Colonic mucosa (tissue), 4 donors: ENCODE measurements at regions not wholly inside any gene's neighbourhood (a gene's known extent, or its start where the extent isn't known, plus 50 kb on each side); places are given as distances from the start of the nearest gene placed in this dataset.
A peak's percentile ranks its signal among the peaks of the same experiment; 100 is the strongest.

Experiments
- DNase-seq: peaks from one replicate; pipeline ENCODE4 v3.0.0-alpha.2; 2020
- H3K27ac ChIP-seq: fragments of 200-600 bp; one replicate; pipeline ENCODE4 v1.8.0; 2021
- H3K27me3 ChIP-seq: fragments of 200-600 bp; one replicate; pipeline ENCODE4 v1.8.0; 2021
- H3K36me3 ChIP-seq: fragments of 200-600 bp; one replicate; pipeline ENCODE4 v1.8.0; 2021
- H3K4me1 ChIP-seq: fragments of 200-600 bp; one replicate; pipeline ENCODE4 v1.8.0; 2021; ENCODE audit warnings: mild to moderate bottlenecking
- H3K4me3 ChIP-seq: fragments of 200-600 bp; one replicate; pipeline ENCODE4 v1.8.0; 2021
- H3K9ac ChIP-seq, 2 donors: one replicate each; pipeline ENCODE4 v1.7.0; 2013; ENCODE audit warnings: control low read depth in 2 of 2, low read depth in 2 of 2, low read length in 2 of 2
- H3K9me3 ChIP-seq: fragments of 200-600 bp; one replicate; pipeline ENCODE4 v1.8.0; 2021
- CTCF ChIP-seq: fragments of 200-600 bp; IDR thresholded peaks from one replicate; pipeline ENCODE4 v1.8.0; 2022; ENCODE audit warnings: antibody characterized with exemption, mild to moderate bottlenecking
- intact Hi-C: fragments of 100-400 bp; cut with DNase I; formaldehyde crosslinking; loops from one replicate; pipeline ENCODE4 v1.14.1; 2022
- donor health status: healthy.
- donor health status: DM: no; HTN: no; CAD: no.
- donor health status: DM: no; HTN: no; CAD: no.

GRCh38 chr3:72533591-72534473 lies 314.4 kb downstream of the SHQ1 start:
- no peak overlapping the region for H3K27ac ChIP-seq
- intact Hi-C loops = no loop called here
- H3K9ac ChIP-seq = no peak overlapping the region
- no peaks in the 10 kb centered on the region for H3K27me3 ChIP-seq
- no peaks in the 10 kb centered on the region for H3K4me1 ChIP-seq
- H3K36me3 ChIP-seq = no peaks in the 10 kb centered on the region
- TF ChIP-seq CTCF = no peak
- no peaks in the 10 kb centered on the region for H3K9me3 ChIP-seq
- no peak for DNase-seq
- no peak overlapping the region for H3K4me3 ChIP-seq

- no peak for TF ChIP-seq CTCF
Observed at GRCh38 chr3:72530426-72530825, 317.8 kb downstream of the SHQ1 start.

GRCh38 chr3:72529081-72529480 lies 319.2 kb downstream of the SHQ1 start:
- H3K4me3 ChIP-seq = no peak overlapping the region
- H3K4me1 ChIP-seq = no peaks in the 10 kb centered on the region
- H3K27ac ChIP-seq = no peak overlapping the region
- no peak for DNase-seq
- no peaks in the 10 kb centered on the region for H3K27me3 ChIP-seq
- TF ChIP-seq CTCF = no peak
- no peaks in the 10 kb centered on the region for H3K9me3 ChIP-seq
- intact Hi-C loops = no loop called here
- no peak overlapping the region for H3K9ac ChIP-seq
- H3K36me3 ChIP-seq = no peaks in the 10 kb centered on the region

More at GRCh38 chr3:72530426-72530825, 317.8 kb downstream of the SHQ1 start:
- no peak for DNase-seq
- Histone ChIP-seq H3K36me3 (no peaks in the 10 kb centered on the region), H3K4me1 (no peaks in the 10 kb centered on the region), H3K4me3 (no peak overlapping the region), H3K27me3 (no peaks in the 10 kb centered on the region), H3K9me3 (no peaks in the 10 kb centered on the region), H3K9ac (no peak overlapping the region), H3K27ac (no peak overlapping the region)
- intact Hi-C loops = no loop called here

GRCh38 chr3:72523429-72524151 lies 324.7 kb downstream of the SHQ1 start:
- Histone ChIP-seq H3K36me3 (no peaks in the 10 kb centered on the region), H3K4me3 (no peak overlapping the region), H3K27ac (peak overlapping the region; percentile 4), H3K27me3 (no peaks in the 10 kb centered on the region), H3K9me3 (no peaks in the 10 kb centered on the region), H3K4me1 (peaks cover 5% of the 10 kb centered on the region), H3K9ac (no peak overlapping the region)
- no peak for TF ChIP-seq CTCF
- intact Hi-C loops = no loop called here
- peak; percentile 50 for DNase-seq

GRCh38 chr3:72520690-72521308 lies 327.4 kb downstream of the SHQ1 start:
- no peaks in the 10 kb centered on the region for H3K27me3 ChIP-seq
- TF ChIP-seq CTCF = no peak
- DNase-seq = no peak
- no peak overlapping the region for H3K27ac ChIP-seq
- H3K9me3 ChIP-seq = no peaks in the 10 kb centered on the region
- H3K9ac ChIP-seq = no peak overlapping the region
- intact Hi-C loops = no loop called here
- peaks cover 5% of the 10 kb centered on the region for H3K4me1 ChIP-seq
- no peaks in the 10 kb centered on the region for H3K36me3 ChIP-seq
- no peak overlapping the region for H3K4me3 ChIP-seq
